HPDE6-E6E7 (cell line): ENCODE measurements at regions not wholly inside any gene's neighbourhood (a gene's known extent, or its start where the extent isn't known, plus 50 kb on each side); places are given as distances from the start of the nearest gene placed in this dataset.

Source experiments
- DNase-seq: peaks from one replicate; pipeline ENCODE4 v3.0.0; 2011; ENCODE audit warnings: missing footprints; ENCODE audit errors: extremely low spot score

GRCh38 chr2:144156736-144157640 lies 362.9 kb downstream of the ZEB2 start:
- no peak for DNase-seq

DNA sequence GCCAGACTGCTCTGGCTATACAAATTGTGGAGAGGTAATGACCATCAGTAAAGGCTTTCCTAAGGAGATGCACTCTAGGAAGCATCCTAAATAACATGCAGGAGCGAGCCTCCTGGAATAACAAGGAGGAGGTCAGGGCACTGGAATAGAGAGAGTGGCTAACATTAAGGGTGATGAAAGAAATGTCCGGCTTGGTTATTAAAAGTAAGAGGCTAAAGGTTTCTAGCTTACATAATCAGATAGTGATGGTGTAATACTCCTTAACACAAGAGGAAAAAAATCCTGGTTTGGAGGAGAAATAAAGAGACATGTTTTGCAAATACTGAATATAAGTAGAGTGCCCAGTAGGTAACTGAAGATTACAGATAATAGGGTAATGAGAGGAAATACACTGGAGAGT lies 365.7 kb downstream of the ZEB2 start:
- DNase-seq = no peak

- no peak for DNase-seq
Measured at GRCh38 chr2:144152817-144153271, 367.1 kb downstream of the ZEB2 start.

GRCh38 chr2:144151851-144152250 lies 368.1 kb downstream of the ZEB2 start:
- no peak for DNase-seq

DNA sequence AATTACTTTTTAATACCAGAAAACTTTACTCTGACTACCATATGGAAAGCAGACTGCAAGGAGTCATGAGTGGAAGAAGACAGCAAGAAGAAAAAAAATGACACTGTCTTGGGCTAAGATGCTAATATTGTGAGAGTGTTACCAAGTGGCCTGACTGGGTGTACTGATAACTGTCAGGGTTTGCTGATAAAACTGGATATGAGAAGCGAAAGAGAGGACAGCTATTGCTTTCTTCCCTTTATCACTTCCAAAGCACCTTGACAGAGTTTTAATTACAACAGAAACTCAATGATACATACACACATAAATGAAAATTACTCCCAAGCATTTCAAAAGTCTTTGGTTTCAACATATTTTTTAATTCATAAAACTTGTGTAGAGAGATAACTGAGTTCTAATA lies 368.5 kb downstream of the ZEB2 start:
- no peak for DNase-seq

- no peak for DNase-seq
Measured at GRCh38 chr2:144147356-144147755, 372.6 kb downstream of the ZEB2 start.

DNA sequence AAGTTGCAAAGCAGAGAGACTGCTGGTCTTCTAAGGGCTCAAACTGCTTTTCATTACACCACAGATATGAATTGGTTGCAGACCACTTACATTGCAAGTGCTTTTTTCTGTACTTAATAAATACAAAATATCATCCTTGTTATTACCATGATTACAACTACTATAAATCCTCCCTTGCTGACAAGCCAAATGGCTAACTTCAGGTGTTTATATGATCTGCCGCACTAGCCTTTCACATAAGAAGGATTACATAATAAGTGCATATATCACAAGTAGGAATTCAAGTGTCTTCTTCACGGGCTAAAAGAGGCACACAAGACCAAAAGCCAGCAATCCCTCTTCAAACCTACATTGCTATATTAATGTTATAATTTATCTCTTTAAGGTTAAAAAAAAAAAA lies 373.0 kb downstream of the ZEB2 start:
- no peak for DNase-seq

DNA sequence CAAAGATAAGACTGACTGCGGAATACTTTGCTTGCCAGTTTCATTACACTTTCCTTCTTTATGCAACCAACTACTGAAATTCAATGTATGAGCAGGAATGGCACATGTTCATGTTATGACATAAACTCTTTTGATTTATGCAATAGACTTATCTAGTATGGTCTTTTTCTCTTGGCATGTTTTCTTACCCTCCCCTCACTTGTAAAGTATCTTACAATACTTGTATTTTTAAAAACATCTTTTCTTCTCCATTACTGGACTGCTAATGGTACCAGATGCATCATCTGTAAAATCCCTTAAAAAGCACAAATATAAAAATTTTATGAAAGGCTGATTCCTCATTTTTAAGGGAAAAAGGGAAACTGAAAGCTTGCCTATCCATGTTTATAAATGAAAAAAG lies 373.8 kb downstream of the ZEB2 start:
- no peak for DNase-seq

GRCh38 chr2:144143294-144144151 lies 376.4 kb downstream of the ZEB2 start:
- DNase-seq = no peak

- no peak for DNase-seq
Measured at GRCh38 chr2:144140891-144141290, 379.0 kb downstream of the ZEB2 start.

GRCh38 chr2:144137705-144138428 lies 382.1 kb downstream of the ZEB2 start:
- no peak for DNase-seq

- no peak for DNase-seq
Measured at GRCh38 chr2:144137272-144137671, 382.6 kb downstream of the ZEB2 start.

- no peak for DNase-seq
Measured at GRCh38 chr2:144136297-144137010, 383.5 kb downstream of the ZEB2 start.

DNA sequence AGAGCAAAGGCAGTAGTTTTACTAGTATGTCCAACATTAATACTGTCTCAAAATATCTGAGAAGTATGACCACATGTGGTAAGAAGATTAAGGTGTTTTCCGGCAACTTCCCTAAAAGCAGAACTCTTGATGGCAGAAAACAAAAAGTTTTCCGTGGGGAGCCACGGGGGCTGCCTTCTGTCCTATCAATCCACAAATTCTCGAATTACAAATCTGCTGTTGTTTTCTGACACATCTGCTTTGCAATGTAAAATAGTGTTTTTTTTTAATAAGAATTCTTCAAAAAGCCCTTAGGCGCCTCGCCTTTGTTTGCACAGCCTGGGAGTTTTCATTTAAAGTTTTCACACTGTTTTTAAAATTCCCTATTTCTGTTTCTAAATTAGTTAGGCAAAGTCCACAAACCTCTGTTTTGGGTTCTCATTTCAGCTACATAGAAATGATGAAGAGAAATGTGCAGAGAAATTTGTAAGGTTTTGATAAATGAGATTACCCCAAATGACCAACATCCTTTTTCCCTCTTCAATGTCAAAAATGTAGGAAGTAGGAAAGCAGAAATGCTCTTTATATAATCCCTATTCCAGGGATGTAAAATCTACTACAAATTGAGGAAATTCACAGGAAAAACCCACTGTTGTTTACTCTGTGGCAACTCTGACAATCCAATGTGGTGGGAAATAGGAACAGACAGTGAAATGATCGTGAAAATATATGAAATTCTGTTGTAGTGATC lies 385.8 kb downstream of the ZEB2 start:
- DNase-seq = no peak

GRCh38 chr2:144132357-144132756 lies 387.6 kb downstream of the ZEB2 start:
- DNase-seq = peak; percentile 15

GRCh38 chr2:144131042-144131441 lies 388.9 kb downstream of the ZEB2 start:
- peak; percentile 5 for DNase-seq

GRCh38 chr2:144130551-144130950 lies 389.4 kb downstream of the ZEB2 start:
- no peak for DNase-seq

GRCh38 chr2:144128130-144128746 lies 391.7 kb downstream of the ZEB2 start:
- DNase-seq = no peak

DNA sequence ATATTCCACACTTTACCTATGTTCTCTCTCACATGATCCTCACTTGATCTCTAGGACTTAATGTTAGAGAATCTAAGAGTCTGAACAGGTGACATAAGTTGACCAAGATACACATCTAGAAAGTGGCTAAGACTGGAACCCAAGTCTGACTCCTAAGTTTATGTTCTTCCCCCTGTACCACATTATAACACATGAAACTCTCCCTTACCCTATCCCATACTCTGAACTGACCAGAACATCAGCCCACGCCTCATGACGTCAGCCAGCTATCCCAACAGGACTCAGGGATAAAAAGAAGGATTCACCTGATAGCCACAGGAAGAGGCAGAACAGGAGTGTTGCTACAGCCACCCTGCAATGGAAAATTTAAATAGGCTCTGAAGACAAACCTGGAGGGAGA lies 392.2 kb downstream of the ZEB2 start:
- no peak for DNase-seq

DNA sequence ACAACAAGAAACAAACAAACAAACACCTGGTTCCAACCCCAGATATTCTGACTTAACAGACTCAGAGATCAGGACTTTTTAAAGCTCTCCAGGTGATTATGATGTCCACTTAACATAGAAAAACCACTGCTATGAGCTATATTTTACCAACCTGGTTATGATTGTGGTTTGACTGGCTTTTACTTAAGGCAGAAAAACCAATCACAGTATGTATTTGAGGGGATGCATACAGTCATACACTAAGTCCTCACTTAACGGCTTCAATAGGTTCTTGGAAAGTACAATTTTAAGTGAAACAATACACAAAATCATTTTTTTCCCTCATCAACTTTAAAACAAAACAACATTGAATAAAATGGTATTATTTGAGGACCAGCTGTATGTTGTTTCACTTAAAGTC lies 393.6 kb downstream of the ZEB2 start:
- no peak for DNase-seq
